ENCODE measurements at regions not wholly inside any gene's neighbourhood (a gene's known extent, or its start where the extent isn't known, plus 50 kb on each side); places are given as distances from the start of the nearest gene placed in this dataset.

GRCh38 chr5:1748271-1748670 lies 51.4 kb downstream of the MRPL36 start:
- DNase-seq: no peak
- Mint-ChIP-seq H3K4me1 (no peaks in the 10 kb centered on the region), H3K36me3 (ENCODE audit: low read depth) (no peaks in the 10 kb centered on the region), H3K9me3 (no peaks in the 10 kb centered on the region), H3K27me3 (no peaks in the 10 kb centered on the region), H3K27ac (no peak overlapping the region), H3K4me3 (no peak overlapping the region)
- intact Hi-C loops (cut with micrococcal nuclease): no loop called here

GRCh38 chr5:1747803-1748085 lies 51.9 kb downstream of the MRPL36 start:
- DNase-seq: no peak
- Mint-ChIP-seq H3K4me1 (no peaks in the 10 kb centered on the region), H3K9me3 (no peaks in the 10 kb centered on the region)

GRCh38 chr5:1747079-1747802 lies 52.4 kb downstream of the MRPL36 start:
- intact Hi-C loops (cut with micrococcal nuclease): no loop called here
- Mint-ChIP-seq H3K36me3 (ENCODE audit: low read depth) (no peaks in the 10 kb centered on the region), H3K27ac (no peak overlapping the region), H3K4me1 (no peaks in the 10 kb centered on the region), H3K27me3 (peaks cover 4% of the 10 kb centered on the region), H3K9me3 (peaks cover under 1% of the 10 kb centered on the region), H3K4me3 (no peak overlapping the region)
- DNase-seq: no peak

More at GRCh38 chr5:1747803-1748085, 51.9 kb downstream of the MRPL36 start:
- Mint-ChIP-seq H3K36me3 (ENCODE audit: low read depth) (no peaks in the 10 kb centered on the region), H3K27ac (no peak overlapping the region), H3K27me3 (no peaks in the 10 kb centered on the region), H3K4me3 (no peak overlapping the region)
- intact Hi-C loops (cut with micrococcal nuclease): no loop called here

GRCh38 chr5:1746371-1747078 lies 53.1 kb downstream of the MRPL36 start:
- peaks cover 6% of the 10 kb centered on the region for H3K27me3 Mint-ChIP-seq
- DNase-seq: no peak
- peaks cover 4% of the 10 kb centered on the region for H3K9me3 Mint-ChIP-seq
- intact Hi-C loops (cut with micrococcal nuclease): no loop called here
- no peaks in the 10 kb centered on the region for H3K36me3 Mint-ChIP-seq (ENCODE audit: low read depth)
- H3K4me3 Mint-ChIP-seq: no peak overlapping the region
- H3K4me1 Mint-ChIP-seq: no peaks in the 10 kb centered on the region
- H3K27ac Mint-ChIP-seq: no peak overlapping the region

- no peaks in the 10 kb centered on the region for H3K4me1 Mint-ChIP-seq
- H3K9me3 Mint-ChIP-seq: peaks cover 6% of the 10 kb centered on the region
- H3K4me3 Mint-ChIP-seq: no peak overlapping the region
- H3K27me3 Mint-ChIP-seq: peaks cover 9% of the 10 kb centered on the region
- H3K27ac Mint-ChIP-seq: no peak overlapping the region
- intact Hi-C loops (cut with micrococcal nuclease): no loop called here
- H3K36me3 Mint-ChIP-seq (ENCODE audit: low read depth): no peaks in the 10 kb centered on the region
- no peak for DNase-seq
These were observed 53.8 kb downstream of the MRPL36 start for GRCh38 chr5:1745796-1746370.

- Mint-ChIP-seq H3K4me3 (no peak overlapping the region), H3K27ac (no peak overlapping the region), H3K4me1 (no peaks in the 10 kb centered on the region), H3K9me3 (peaks cover 9% of the 10 kb centered on the region), H3K27me3 (peaks cover 14% of the 10 kb centered on the region), H3K36me3 (ENCODE audit: low read depth) (no peaks in the 10 kb centered on the region)
- intact Hi-C loops (cut with micrococcal nuclease): no loop called here
- DNase-seq: no peak
These were observed 54.4 kb downstream of the MRPL36 start for GRCh38 chr5:1745123-1745795.

- H3K27ac Mint-ChIP-seq: no peak overlapping the region
- no peak overlapping the region for H3K4me3 Mint-ChIP-seq
- no peaks in the 10 kb centered on the region for H3K36me3 Mint-ChIP-seq (ENCODE audit: low read depth)
- intact Hi-C loops (cut with micrococcal nuclease): no loop called here
- peaks cover 18% of the 10 kb centered on the region for H3K27me3 Mint-ChIP-seq
- H3K4me1 Mint-ChIP-seq: no peaks in the 10 kb centered on the region
- no peak for DNase-seq
- H3K9me3 Mint-ChIP-seq: peaks cover 9% of the 10 kb centered on the region
These were observed 55.1 kb downstream of the MRPL36 start for GRCh38 chr5:1744393-1745122.

GRCh38 chr5:1743769-1744085 lies 55.9 kb downstream of the MRPL36 start:
- Mint-ChIP-seq H3K27me3 (peaks cover 20% of the 10 kb centered on the region), H3K36me3 (ENCODE audit: low read depth) (no peaks in the 10 kb centered on the region), H3K4me3 (no peak overlapping the region), H3K9me3 (peaks cover 9% of the 10 kb centered on the region), H3K4me1 (no peaks in the 10 kb centered on the region), H3K27ac (no peak overlapping the region)
- intact Hi-C loops (cut with micrococcal nuclease): no loop called here
- no peak for DNase-seq

- DNase-seq: no peak
- H3K27me3 Mint-ChIP-seq: peaks cover 21% of the 10 kb centered on the region
- intact Hi-C loops (cut with micrococcal nuclease): no loop called here
- H3K27ac Mint-ChIP-seq: no peak overlapping the region
- peaks cover 9% of the 10 kb centered on the region for H3K9me3 Mint-ChIP-seq
- H3K36me3 Mint-ChIP-seq (ENCODE audit: low read depth): no peaks in the 10 kb centered on the region
- H3K4me1 Mint-ChIP-seq: no peaks in the 10 kb centered on the region
- no peak overlapping the region for H3K4me3 Mint-ChIP-seq
These were observed 56.4 kb downstream of the MRPL36 start for GRCh38 chr5:1743061-1743768.

GRCh38 chr5:1737790-1738405 lies 61.7 kb downstream of the MRPL36 start:
- Mint-ChIP-seq H3K27ac (no peak overlapping the region), H3K4me3 (no peak overlapping the region), H3K27me3 (peaks cover 27% of the 10 kb centered on the region), H3K9me3 (peaks cover 9% of the 10 kb centered on the region), H3K4me1 (no peaks in the 10 kb centered on the region), H3K36me3 (ENCODE audit: low read depth) (no peaks in the 10 kb centered on the region)
- DNase-seq: peak; percentile 85
- intact Hi-C loops (cut with micrococcal nuclease): loop anchor here (5.0 to 10.0 kb wide), 2 partner anchors 54 to 277 kb away; no protein-coding TSS in a partner anchor

GRCh38 chr5:1736889-1737711 lies 62.5 kb downstream of the MRPL36 start:
- H3K9me3 Mint-ChIP-seq: peaks cover 7% of the 10 kb centered on the region
- no peak overlapping the region for H3K27ac Mint-ChIP-seq
- H3K4me3 Mint-ChIP-seq: no peak overlapping the region
- intact Hi-C loops (cut with micrococcal nuclease): loop anchor here (5.0 to 10.0 kb wide), 2 partner anchors 55 to 278 kb away; no protein-coding TSS in a partner anchor
- no peak for DNase-seq
- H3K27me3 Mint-ChIP-seq: peaks cover 22% of the 10 kb centered on the region
- no peaks in the 10 kb centered on the region for H3K4me1 Mint-ChIP-seq
- H3K36me3 Mint-ChIP-seq (ENCODE audit: low read depth): no peaks in the 10 kb centered on the region

GRCh38 chr5:1736065-1736464 lies 63.6 kb downstream of the MRPL36 start:
- Mint-ChIP-seq H3K4me3 (no peak overlapping the region), H3K4me1 (no peaks in the 10 kb centered on the region), H3K27me3 (peaks cover 20% of the 10 kb centered on the region), H3K36me3 (ENCODE audit: low read depth) (no peaks in the 10 kb centered on the region), H3K9me3 (peaks cover 5% of the 10 kb centered on the region), H3K27ac (no peak overlapping the region)
- no peak for DNase-seq
- intact Hi-C loops (cut with micrococcal nuclease): loop anchor here (5.0 to 10.0 kb wide), 2 partner anchors 56 to 279 kb away; no protein-coding TSS in a partner anchor
